ENCODE measurements at regions not wholly inside any gene's neighbourhood (a gene's known extent, or its start where the extent isn't known, plus 50 kb on each side); places are given as distances from the start of the nearest gene placed in this dataset.

DNA sequence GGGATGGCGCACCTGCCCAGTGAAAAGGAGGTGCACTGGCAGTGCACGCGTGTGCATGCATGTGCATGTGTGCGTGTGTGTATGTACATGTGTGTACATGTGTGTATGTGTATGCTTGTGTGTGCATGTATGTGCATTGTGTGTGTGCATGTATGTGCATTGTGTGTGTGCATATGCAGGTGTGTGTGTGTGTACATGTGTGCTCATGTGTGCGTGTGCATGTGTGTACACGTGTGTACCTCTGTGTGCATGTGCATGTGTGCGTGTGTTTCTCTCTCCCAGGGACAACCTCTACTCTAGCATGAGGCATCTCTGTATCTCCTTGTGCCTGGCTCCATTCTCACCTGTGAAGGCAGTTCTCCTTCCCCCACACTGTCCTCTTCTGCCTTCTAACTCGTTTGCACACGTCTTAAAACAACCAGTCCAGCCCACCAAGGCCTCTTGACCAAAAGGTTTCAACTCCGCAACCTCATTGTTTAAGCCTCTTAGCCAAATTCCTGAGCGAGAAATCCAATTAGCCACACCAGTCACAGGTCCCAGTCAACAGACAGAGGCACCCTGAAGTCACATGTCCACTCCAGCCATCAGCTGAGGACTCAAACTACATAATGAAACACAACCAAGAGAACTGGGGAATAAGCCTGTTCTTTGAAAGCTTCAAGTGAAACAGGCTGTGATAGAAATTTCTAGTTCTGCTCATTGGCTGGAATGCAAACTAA, 103.5 kb upstream of the PTPRT start:
- Histone ChIP-seq H3K9me3 (no peaks in the 10 kb centered on the region), H3K27me3 (no peaks in the 10 kb centered on the region), H3K4me3 (no peak overlapping the region), H3K36me3 (no peaks in the 10 kb centered on the region), H3K27ac (no peak overlapping the region), H3K4me1 (ENCODE audit: insufficient read depth) (no peaks in the 10 kb centered on the region)
- intact Hi-C loops (cut with DNase I), result no loop called here
- TF ChIP-seq POLR2A (IDR thresholded peaks at IDR 0.05), result no peak
- no peak for TF ChIP-seq EP300 (IDR thresholded peaks at IDR 0.05)
- TF ChIP-seq, protein P1, sequence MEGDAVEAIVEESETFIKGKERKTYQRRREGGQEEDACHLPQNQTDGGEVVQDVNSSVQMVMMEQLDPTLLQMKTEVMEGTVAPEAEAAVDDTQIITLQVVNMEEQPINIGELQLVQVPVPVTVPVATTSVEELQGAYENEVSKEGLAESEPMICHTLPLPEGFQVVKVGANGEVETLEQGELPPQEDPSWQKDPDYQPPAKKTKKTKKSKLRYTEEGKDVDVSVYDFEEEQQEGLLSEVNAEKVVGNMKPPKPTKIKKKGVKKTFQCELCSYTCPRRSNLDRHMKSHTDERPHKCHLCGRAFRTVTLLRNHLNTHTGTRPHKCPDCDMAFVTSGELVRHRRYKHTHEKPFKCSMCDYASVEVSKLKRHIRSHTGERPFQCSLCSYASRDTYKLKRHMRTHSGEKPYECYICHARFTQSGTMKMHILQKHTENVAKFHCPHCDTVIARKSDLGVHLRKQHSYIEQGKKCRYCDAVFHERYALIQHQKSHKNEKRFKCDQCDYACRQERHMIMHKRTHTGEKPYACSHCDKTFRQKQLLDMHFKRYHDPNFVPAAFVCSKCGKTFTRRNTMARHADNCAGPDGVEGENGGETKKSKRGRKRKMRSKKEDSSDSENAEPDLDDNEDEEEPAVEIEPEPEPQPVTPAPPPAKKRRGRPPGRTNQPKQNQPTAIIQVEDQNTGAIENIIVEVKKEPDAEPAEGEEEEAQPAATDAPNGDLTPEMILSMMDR (IDR thresholded peaks at IDR 0.05), result no peak
- DNase-seq, result no peak
- whole genome bisulfite sequencing, 3 donors, result 68 to 78% (median 73%) methylated on average over 11 of the region's 11 CpGs

DNA sequence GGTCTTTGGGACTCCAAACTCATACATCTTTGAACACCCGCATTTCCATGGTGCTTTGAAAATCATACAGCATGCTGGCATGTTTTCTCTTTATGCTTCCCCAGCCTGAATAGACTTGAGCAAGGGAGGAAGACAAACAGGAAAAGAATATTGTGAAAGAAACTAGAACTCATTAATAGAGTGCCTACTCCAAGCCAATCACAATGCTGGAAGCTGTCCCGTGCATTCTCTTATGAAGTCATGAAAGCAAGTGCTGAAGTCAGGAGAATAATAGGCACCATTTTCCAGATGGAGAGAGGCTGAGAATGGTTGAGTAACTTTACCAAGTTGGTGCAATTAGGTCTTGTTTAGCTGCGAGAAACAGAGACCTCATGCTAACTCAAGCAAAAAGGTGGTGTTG, 102.5 kb upstream of the PTPRT start:
- Histone ChIP-seq H3K4me1 (ENCODE audit: insufficient read depth) (no peaks in the 10 kb centered on the region), H3K4me3 (no peak overlapping the region), H3K36me3 (no peaks in the 10 kb centered on the region), H3K27me3 (no peaks in the 10 kb centered on the region), H3K9me3 (no peaks in the 10 kb centered on the region), H3K27ac (no peak overlapping the region)
- TF ChIP-seq, protein P1 (IDR thresholded peaks at IDR 0.05), result no peak
- TF ChIP-seq POLR2A (IDR thresholded peaks at IDR 0.05) (no peak), EP300 (IDR thresholded peaks at IDR 0.05) (no peak)
- WGBS, 3 donors, result 67 to 77% (median 75%) methylated on average over 3 of the region's 3 CpGs
- intact Hi-C loops (cut with DNase I), result no loop called here
- no peak for DNase-seq

DNA sequence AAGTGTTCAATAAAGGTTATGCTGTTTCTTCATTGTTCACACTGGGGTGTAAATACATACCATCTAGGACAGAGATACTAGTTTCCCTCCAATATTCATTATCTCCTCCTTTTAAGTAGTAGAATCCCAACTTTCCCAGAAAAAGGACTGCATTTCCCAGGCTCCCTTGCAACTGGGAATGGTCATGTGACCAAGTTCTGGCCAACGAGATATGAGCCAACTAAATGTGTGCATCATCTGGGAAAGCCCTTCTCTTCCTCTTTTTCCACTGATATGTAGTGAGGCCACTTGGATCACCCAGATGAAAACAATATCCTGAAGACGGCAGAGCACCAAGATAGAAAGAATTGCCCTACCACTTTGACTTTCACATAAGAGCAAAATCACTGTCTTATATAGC, 97.9 kb upstream of the PTPRT start:
- intact Hi-C loops (cut with DNase I), result no loop called here
- TF ChIP-seq EP300 (IDR thresholded peaks at IDR 0.05), result no peak
- TF ChIP-seq, protein P1 (IDR thresholded peaks at IDR 0.05), result no peak
- no peak for TF ChIP-seq POLR2A (IDR thresholded peaks at IDR 0.05)
- WGBS, 3 donors, result 44 to 52% (median 46%) methylated on average over 2 of the region's 2 CpGs

DNA sequence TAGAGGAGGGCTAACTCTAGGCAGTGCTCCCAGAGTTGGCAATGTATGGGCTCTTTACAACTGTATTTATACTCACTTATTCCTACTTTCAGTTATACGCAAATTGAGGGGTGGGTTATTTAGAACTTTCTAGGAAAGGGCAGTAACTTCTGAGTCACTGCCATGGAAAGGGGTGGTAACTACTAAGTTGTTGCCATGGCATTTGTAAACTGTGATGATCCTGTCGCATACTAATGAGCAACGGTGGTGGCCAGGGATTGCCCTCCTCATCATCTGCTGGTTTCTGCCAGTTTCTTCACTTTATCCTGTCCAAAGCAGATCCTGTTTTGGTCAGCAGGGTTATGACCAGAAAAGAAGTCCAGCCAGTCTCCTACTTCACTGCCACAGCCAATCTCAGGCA, 95.5 kb upstream of the PTPRT start:
- DNase-seq, result no peak
- H3K4me1 ChIP-seq (ENCODE audit: insufficient read depth), result no peaks in the 10 kb centered on the region
- TF ChIP-seq POLR2A (IDR thresholded peaks at IDR 0.05) (no peak), EP300 (IDR thresholded peaks at IDR 0.05) (no peak)
- TF ChIP-seq, protein P1 (IDR thresholded peaks at IDR 0.05), result no peak
- H3K4me3 ChIP-seq, result no peak overlapping the region
- 78 to 86% (median 81%) methylated on average over 3 of the region's 3 CpGs for WGBS, 3 donors
- no peaks in the 10 kb centered on the region for H3K27me3 ChIP-seq
- no peak overlapping the region for H3K27ac ChIP-seq
- H3K9me3 ChIP-seq, result no peaks in the 10 kb centered on the region
- H3K36me3 ChIP-seq, result no peaks in the 10 kb centered on the region
- intact Hi-C loops (cut with DNase I), result no loop called here

More for the DNA sequence above, 97.9 kb upstream of the PTPRT start:
- H3K4me3 ChIP-seq, result no peak overlapping the region
- no peaks in the 10 kb centered on the region for H3K4me1 ChIP-seq (ENCODE audit: insufficient read depth)
- H3K9me3 ChIP-seq, result no peaks in the 10 kb centered on the region
- no peaks in the 10 kb centered on the region for H3K36me3 ChIP-seq
- DNase-seq, result no peak
- no peaks in the 10 kb centered on the region for H3K27me3 ChIP-seq
- no peak overlapping the region for H3K27ac ChIP-seq
